ENCODE measurements at regions not wholly inside any gene's neighbourhood (a gene's known extent, or its start where the extent isn't known, plus 50 kb on each side); places are given as distances from the start of the nearest gene placed in this dataset.

GRCh38 chr15:29356786-29357185 is 87.2 kb upstream of the NSMCE3 start:
- no peak for DNase-seq
- Mint-ChIP-seq H3K36me3 (ENCODE audit: insufficient read depth, unreplicated experiment) (no peaks in the 10 kb centered on the region), H3K4me3 (ENCODE audit: low read depth, unreplicated experiment) (no peak overlapping the region), H3K27ac (ENCODE audit: unreplicated experiment) (no peak overlapping the region), H3K4me1 (ENCODE audit: low read depth, unreplicated experiment) (no peaks in the 10 kb centered on the region), H3K9me3 (ENCODE audit: low read depth, unreplicated experiment) (no peaks in the 10 kb centered on the region), H3K27me3 (ENCODE audit: unreplicated experiment) (no peaks in the 10 kb centered on the region)
- BruUV-seq (replicated peaks) = no TSS peak
- CTCF ChIA-PET = no interaction called here
- intact Hi-C loops (cut with micrococcal nuclease; ENCODE audit: unreplicated experiment) = no loop called here
- no peak for TF ChIP-seq CTCF (IDR thresholded peaks at IDR 0.05; ENCODE audit: unreplicated experiment)

- H3K27me3 Mint-ChIP-seq (ENCODE audit: unreplicated experiment) = no peaks in the 10 kb centered on the region
- no peak for TF ChIP-seq CTCF (IDR thresholded peaks at IDR 0.05; ENCODE audit: unreplicated experiment)
These were observed 85.9 kb upstream of the NSMCE3 start for GRCh38 chr15:29355477-29355876.

GRCh38 chr15:29352402-29352801 is 82.8 kb upstream of the NSMCE3 start:
- no peak for DNase-seq
- H3K4me3 Mint-ChIP-seq (ENCODE audit: low read depth, unreplicated experiment) = no peak overlapping the region
- peaks cover 10% of the 10 kb centered on the region for H3K27me3 Mint-ChIP-seq (ENCODE audit: unreplicated experiment)
- intact Hi-C loops (cut with micrococcal nuclease; ENCODE audit: unreplicated experiment) = no loop called here
- no peaks in the 10 kb centered on the region for H3K4me1 Mint-ChIP-seq (ENCODE audit: low read depth, unreplicated experiment)
- BruUV-seq (replicated peaks) = no TSS peak
- no peaks in the 10 kb centered on the region for H3K9me3 Mint-ChIP-seq (ENCODE audit: low read depth, unreplicated experiment)
- H3K27ac Mint-ChIP-seq (ENCODE audit: unreplicated experiment) = no peak overlapping the region
- CTCF ChIA-PET = no interaction called here
- H3K36me3 Mint-ChIP-seq (ENCODE audit: insufficient read depth, unreplicated experiment) = no peaks in the 10 kb centered on the region
- TF ChIP-seq CTCF (IDR thresholded peaks at IDR 0.05; ENCODE audit: unreplicated experiment) = no peak

More at GRCh38 chr15:29355477-29355876, 85.9 kb upstream of the NSMCE3 start:
- no peak for DNase-seq
- no TSS peak for BruUV-seq (replicated peaks)
- CTCF ChIA-PET = no interaction called here
- Mint-ChIP-seq H3K27ac (ENCODE audit: unreplicated experiment) (no peak overlapping the region), H3K9me3 (ENCODE audit: low read depth, unreplicated experiment) (no peaks in the 10 kb centered on the region), H3K4me1 (ENCODE audit: low read depth, unreplicated experiment) (no peaks in the 10 kb centered on the region), H3K4me3 (ENCODE audit: low read depth, unreplicated experiment) (no peak overlapping the region), H3K36me3 (ENCODE audit: insufficient read depth, unreplicated experiment) (no peaks in the 10 kb centered on the region)
- intact Hi-C loops (cut with micrococcal nuclease; ENCODE audit: unreplicated experiment) = no loop called here

GRCh38 chr15:29349196-29349595 is 79.6 kb upstream of the NSMCE3 start:
- Mint-ChIP-seq H3K27me3 (ENCODE audit: unreplicated experiment) (peaks cover 10% of the 10 kb centered on the region), H3K4me1 (ENCODE audit: low read depth, unreplicated experiment) (no peaks in the 10 kb centered on the region), H3K36me3 (ENCODE audit: insufficient read depth, unreplicated experiment) (no peaks in the 10 kb centered on the region), H3K9me3 (ENCODE audit: low read depth, unreplicated experiment) (no peaks in the 10 kb centered on the region), H3K4me3 (ENCODE audit: low read depth, unreplicated experiment) (no peak overlapping the region), H3K27ac (ENCODE audit: unreplicated experiment) (no peak overlapping the region)
- intact Hi-C loops (cut with micrococcal nuclease; ENCODE audit: unreplicated experiment) = no loop called here
- no TSS peak for BruUV-seq (replicated peaks)
- CTCF ChIA-PET = no interaction called here
- DNase-seq = no peak
- no peak for TF ChIP-seq CTCF (IDR thresholded peaks at IDR 0.05; ENCODE audit: unreplicated experiment)

All from Calu3 (cell line).